ENCODE measurements at regions not wholly inside any gene's neighbourhood (a gene's known extent, or its start where the extent isn't known, plus 50 kb on each side); places are given as distances from the start of the nearest gene placed in this dataset.

GRCh38 chr5:108433600-108433999, 51.7 kb upstream of the FBXL17 start:
- TF ChIP-seq CTCF (conservative IDR thresholded peaks at IDR 0.05 in 1 of 2, IDR thresholded peaks at IDR 0.05 in 1 of 2; ENCODE audit: low read depth in 1 of 2, low read length in 2 of 2) (no peak), EZH2 (IDR thresholded peaks at IDR 0.05; ENCODE audit: low read length, missing control alignments) (no peak)

All from fibroblast of lung (primary cell).